GM23338 (cell line): ENCODE measurements at regions not wholly inside any gene's neighbourhood (a gene's known extent, or its start where the extent isn't known, plus 50 kb on each side); places are given as distances from the start of the nearest gene placed in this dataset.

Experiments used
- CREB1 ChIP-seq: fragments of 250-450 bp; sonication (Bioruptor Pico); IDR thresholded peaks from 2 replicates; pipeline ENCODE4 v1.5.0; 2020; ENCODE audit warnings: low read depth, mild to moderate bottlenecking, moderate library complexity
- EZH2 ChIP-seq: fragments of 200-600 bp; sonication (generic); IDR thresholded peaks from one replicate; pipeline ENCODE4 v1.8.0; 2017; ENCODE audit warnings: antibody characterized with exemption, mild to moderate bottlenecking, low read depth; ENCODE audit not compliant: unreplicated experiment
- JUNB ChIP-seq: IDR thresholded peaks from one replicate; pipeline ENCODE4 v1.6.1; 2016; ENCODE audit warnings: antibody characterized with exemption; ENCODE audit not compliant: unreplicated experiment
- NANOG ChIP-seq: IDR thresholded peaks from 2 replicates; pipeline ENCODE4 v1.6.1; 2016; ENCODE audit warnings: antibody characterized with exemption, borderline replicate concordance
- POLR2AphosphoS5 ChIP-seq: IDR thresholded peaks from 2 replicates; pipeline ENCODE4 v1.6.1; 2016; ENCODE audit warnings: antibody characterized with exemption, low read depth
- REST ChIP-seq: IDR thresholded peaks from one replicate; pipeline ENCODE4 v1.6.1; 2018; ENCODE audit warnings: antibody characterized with exemption; ENCODE audit not compliant: unreplicated experiment
- TF ChIP-seq, protein P1 (sequence below): fragments of 250-450 bp; sonication (Bioruptor Pico); IDR thresholded peaks from 2 replicates; pipeline ENCODE4 v1.5.0; 2020; ENCODE audit warnings: mild to moderate bottlenecking, moderate library complexity
- TF ChIP-seq, protein P2 (sequence below): IDR thresholded peaks from 2 replicates; pipeline ENCODE4 v1.6.1; 2016; ENCODE audit warnings: antibody characterized with exemption

DNA sequence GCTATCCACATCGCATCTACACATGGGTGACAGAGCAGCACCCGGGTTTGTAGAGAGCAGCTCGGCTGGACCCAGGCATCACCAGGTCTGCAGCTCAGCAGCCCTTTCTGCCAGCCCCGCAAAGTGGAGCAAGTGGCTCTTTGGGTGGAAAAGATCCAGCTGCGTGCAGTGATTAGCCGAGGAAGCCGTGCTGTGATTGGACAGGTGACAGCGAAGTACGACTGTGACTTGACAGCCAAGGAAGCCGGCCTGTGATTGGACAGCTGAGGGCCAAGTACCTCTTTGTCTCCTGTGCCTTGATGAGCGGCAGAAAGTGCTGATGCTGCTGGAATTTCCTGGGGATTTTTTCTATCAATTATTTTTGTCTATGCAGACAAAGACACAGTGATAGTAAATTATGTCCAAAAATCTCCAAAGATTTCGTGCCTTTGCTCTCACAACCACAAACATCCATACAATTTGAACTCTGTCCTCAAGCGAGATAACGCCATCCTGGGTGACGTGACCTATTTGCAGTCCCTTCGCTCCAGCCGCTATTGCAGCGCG, 62.3 kb upstream of the GPR31 start (continued):
- TF ChIP-seq, protein P1, sequence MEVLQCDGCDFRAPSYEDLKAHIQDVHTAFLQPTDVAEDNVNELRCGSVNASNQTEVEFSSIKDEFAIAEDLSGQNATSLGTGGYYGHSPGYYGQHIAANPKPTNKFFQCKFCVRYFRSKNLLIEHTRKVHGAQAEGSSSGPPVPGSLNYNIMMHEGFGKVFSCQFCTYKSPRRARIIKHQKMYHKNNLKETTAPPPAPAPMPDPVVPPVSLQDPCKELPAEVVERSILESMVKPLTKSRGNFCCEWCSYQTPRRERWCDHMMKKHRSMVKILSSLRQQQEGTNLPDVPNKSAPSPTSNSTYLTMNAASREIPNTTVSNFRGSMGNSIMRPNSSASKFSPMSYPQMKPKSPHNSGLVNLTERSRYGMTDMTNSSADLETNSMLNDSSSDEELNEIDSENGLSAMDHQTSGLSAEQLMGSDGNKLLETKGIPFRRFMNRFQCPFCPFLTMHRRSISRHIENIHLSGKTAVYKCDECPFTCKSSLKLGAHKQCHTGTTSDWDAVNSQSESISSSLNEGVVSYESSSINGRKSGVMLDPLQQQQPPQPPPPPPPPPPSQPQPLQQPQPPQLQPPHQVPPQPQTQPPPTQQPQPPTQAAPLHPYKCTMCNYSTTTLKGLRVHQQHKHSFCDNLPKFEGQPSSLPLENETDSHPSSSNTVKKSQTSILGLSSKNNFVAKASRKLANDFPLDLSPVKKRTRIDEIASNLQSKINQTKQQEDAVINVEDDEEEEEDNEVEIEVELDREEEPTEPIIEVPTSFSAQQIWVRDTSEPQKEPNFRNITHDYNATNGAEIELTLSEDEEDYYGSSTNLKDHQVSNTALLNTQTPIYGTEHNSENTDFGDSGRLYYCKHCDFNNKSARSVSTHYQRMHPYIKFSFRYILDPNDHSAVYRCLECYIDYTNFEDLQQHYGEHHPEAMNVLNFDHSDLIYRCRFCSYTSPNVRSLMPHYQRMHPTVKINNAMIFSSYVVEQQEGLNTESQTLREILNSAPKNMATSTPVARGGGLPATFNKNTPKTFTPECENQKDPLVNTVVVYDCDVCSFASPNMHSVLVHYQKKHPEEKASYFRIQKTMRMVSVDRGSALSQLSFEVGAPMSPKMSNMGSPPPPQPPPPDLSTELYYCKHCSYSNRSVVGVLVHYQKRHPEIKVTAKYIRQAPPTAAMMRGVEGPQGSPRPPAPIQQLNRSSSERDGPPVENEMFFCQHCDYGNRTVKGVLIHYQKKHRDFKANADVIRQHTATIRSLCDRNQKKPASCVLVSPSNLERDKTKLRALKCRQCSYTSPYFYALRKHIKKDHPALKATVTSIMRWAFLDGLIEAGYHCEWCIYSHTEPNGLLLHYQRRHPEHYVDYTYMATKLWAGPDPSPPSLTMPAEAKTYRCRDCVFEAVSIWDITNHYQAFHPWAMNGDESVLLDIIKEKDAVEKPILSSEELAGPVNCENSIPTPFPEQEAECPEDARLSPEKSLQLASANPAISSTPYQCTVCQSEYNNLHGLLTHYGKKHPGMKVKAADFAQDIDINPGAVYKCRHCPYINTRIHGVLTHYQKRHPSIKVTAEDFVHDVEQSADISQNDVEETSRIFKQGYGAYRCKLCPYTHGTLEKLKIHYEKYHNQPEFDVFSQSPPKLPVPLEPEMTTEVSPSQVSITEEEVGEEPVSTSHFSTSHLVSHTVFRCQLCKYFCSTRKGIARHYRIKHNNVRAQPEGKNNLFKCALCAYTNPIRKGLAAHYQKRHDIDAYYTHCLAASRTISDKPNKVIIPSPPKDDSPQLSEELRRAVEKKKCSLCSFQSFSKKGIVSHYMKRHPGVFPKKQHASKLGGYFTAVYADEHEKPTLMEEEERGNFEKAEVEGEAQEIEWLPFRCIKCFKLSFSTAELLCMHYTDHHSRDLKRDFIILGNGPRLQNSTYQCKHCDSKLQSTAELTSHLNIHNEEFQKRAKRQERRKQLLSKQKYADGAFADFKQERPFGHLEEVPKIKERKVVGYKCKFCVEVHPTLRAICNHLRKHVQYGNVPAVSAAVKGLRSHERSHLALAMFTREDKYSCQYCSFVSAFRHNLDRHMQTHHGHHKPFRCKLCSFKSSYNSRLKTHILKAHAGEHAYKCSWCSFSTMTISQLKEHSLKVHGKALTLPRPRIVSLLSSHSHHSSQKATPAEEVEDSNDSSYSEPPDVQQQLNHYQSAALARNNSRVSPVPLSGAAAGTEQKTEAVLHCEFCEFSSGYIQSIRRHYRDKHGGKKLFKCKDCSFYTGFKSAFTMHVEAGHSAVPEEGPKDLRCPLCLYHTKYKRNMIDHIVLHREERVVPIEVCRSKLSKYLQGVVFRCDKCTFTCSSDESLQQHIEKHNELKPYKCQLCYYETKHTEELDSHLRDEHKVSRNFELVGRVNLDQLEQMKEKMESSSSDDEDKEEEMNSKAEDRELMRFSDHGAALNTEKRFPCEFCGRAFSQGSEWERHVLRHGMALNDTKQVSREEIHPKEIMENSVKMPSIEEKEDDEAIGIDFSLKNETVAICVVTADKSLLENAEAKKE, result no peak
- TF ChIP-seq, protein P2, sequence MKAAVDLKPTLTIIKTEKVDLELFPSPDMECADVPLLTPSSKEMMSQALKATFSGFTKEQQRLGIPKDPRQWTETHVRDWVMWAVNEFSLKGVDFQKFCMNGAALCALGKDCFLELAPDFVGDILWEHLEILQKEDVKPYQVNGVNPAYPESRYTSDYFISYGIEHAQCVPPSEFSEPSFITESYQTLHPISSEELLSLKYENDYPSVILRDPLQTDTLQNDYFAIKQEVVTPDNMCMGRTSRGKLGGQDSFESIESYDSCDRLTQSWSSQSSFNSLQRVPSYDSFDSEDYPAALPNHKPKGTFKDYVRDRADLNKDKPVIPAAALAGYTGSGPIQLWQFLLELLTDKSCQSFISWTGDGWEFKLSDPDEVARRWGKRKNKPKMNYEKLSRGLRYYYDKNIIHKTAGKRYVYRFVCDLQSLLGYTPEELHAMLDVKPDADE, result no peak
- TF ChIP-seq POLR2AphosphoS5, result no peak
- no peak for TF ChIP-seq EZH2
- TF ChIP-seq JUNB, result no peak
- no peak for TF ChIP-seq CREB1
- TF ChIP-seq NANOG, result no peak
- TF ChIP-seq REST, result no peak
